Endothelial cell (in vitro differentiated cells): ENCODE measurements at regions not wholly inside any gene's neighbourhood (a gene's known extent, or its start where the extent isn't known, plus 50 kb on each side); places are given as distances from the start of the nearest gene placed in this dataset.
"Not testable (repeated sequence)": the region's sequence is repeated elsewhere in the genome, so short reads cannot be mapped to it uniquely, and the experiment has no call there.

Experiments
- DNase-seq: peaks from one replicate; pipeline ENCODE4 v3.0.0; 2021; ENCODE audit warnings: low spot score
- H3K27ac Mint-ChIP-seq: one replicate; pipeline ENCODE4 v1.8.0; 2021; ENCODE audit warnings: mixed read lengths, inconsistent platforms; ENCODE audit not compliant: unreplicated experiment
- H3K27me3 Mint-ChIP-seq: one replicate; pipeline ENCODE4 v1.8.0; 2021; ENCODE audit warnings: mild to moderate bottlenecking, moderate library complexity, mixed read lengths, inconsistent platforms; ENCODE audit not compliant: unreplicated experiment
- H3K36me3 Mint-ChIP-seq: one replicate; pipeline ENCODE4 v1.8.0; 2021; ENCODE audit warnings: mild to moderate bottlenecking, low read depth, mixed read lengths, inconsistent platforms; ENCODE audit not compliant: unreplicated experiment
- H3K4me1 Mint-ChIP-seq: one replicate; pipeline ENCODE4 v1.8.0; 2021; ENCODE audit warnings: mild to moderate bottlenecking, mixed read lengths, inconsistent platforms; ENCODE audit not compliant: unreplicated experiment
- H3K4me3 Mint-ChIP-seq: one replicate; pipeline ENCODE4 v1.8.0; 2021; ENCODE audit warnings: mild to moderate bottlenecking, mixed read lengths, inconsistent platforms; ENCODE audit not compliant: unreplicated experiment
- H3K9me3 Mint-ChIP-seq: one replicate; pipeline ENCODE4 v1.8.0; 2021; ENCODE audit warnings: mixed read lengths, inconsistent platforms; ENCODE audit not compliant: unreplicated experiment
- CTCF ChIP-seq: fragments of 200-600 bp; sonication (generic); IDR thresholded peaks from one replicate; pipeline ENCODE4 v1.5.0; 2021; ENCODE audit warnings: antibody characterized with exemption; ENCODE audit not compliant: unreplicated experiment

- Mint-ChIP-seq H3K27ac (no peak overlapping the region), H3K27me3 (no peaks in the 10 kb centered on the region), H3K36me3 (no peaks in the 10 kb centered on the region), H3K4me1 (peaks cover 5% of the 10 kb centered on the region), H3K9me3 (no peaks in the 10 kb centered on the region), H3K4me3 (no peak overlapping the region)
- no peak for DNase-seq
- TF ChIP-seq CTCF, result no peak
Measured at GRCh38 chr2:180540761-180541160, 439.6 kb upstream of the UBE2E3 start.

GRCh38 chr2:180539541-180539940 lies 440.9 kb upstream of the UBE2E3 start:
- no peaks in the 10 kb centered on the region for H3K27me3 Mint-ChIP-seq
- no peak overlapping the region for H3K4me3 Mint-ChIP-seq
- no peaks in the 10 kb centered on the region for H3K36me3 Mint-ChIP-seq
- no peak for DNase-seq
- H3K27ac Mint-ChIP-seq, result no peak overlapping the region
- H3K4me1 Mint-ChIP-seq, result peaks cover 14% of the 10 kb centered on the region
- TF ChIP-seq CTCF, result no peak
- H3K9me3 Mint-ChIP-seq, result no peaks in the 10 kb centered on the region

GRCh38 chr2:180535289-180535688 lies 445.1 kb upstream of the UBE2E3 start:
- Mint-ChIP-seq H3K4me1 (peaks cover 9% of the 10 kb centered on the region), H3K9me3 (no peaks in the 10 kb centered on the region), H3K27me3 (no peaks in the 10 kb centered on the region), H3K27ac (no peak overlapping the region), H3K4me3 (no peak overlapping the region), H3K36me3 (no peaks in the 10 kb centered on the region)
- TF ChIP-seq CTCF, result no peak
- no peak for DNase-seq

- H3K4me3 Mint-ChIP-seq, H3K27me3 Mint-ChIP-seq, H3K9me3 Mint-ChIP-seq, H3K27ac Mint-ChIP-seq, DNase-seq, H3K4me1 Mint-ChIP-seq, H3K36me3 Mint-ChIP-seq: not testable (repeated sequence)
Measured at GRCh38 chr2:180531787-180532186, 448.6 kb upstream of the UBE2E3 start.

- Mint-ChIP-seq H3K36me3 (no peaks in the 10 kb centered on the region), H3K9me3 (no peaks in the 10 kb centered on the region), H3K27me3 (peaks cover 3% of the 10 kb centered on the region), H3K27ac (no peak overlapping the region), H3K4me1 (no peaks in the 10 kb centered on the region), H3K4me3 (no peak overlapping the region)
- no peak for DNase-seq
- TF ChIP-seq CTCF, result no peak
Measured at GRCh38 chr2:180524499-180524898, 455.9 kb upstream of the UBE2E3 start.
